CD8-positive, alpha-beta memory T cell (primary cell): ENCODE measurements at regions not wholly inside any gene's neighbourhood (a gene's known extent, or its start where the extent isn't known, plus 50 kb on each side); places are given as distances from the start of the nearest gene placed in this dataset.
"Not testable (repeated sequence)": the region's sequence is repeated elsewhere in the genome, so short reads cannot be mapped to it uniquely, and the experiment has no call there.

ENCODE experiments used
- CTCF ChIA-PET: fragments of 350-600 bp; sonication (Branson Sonifier 250); formaldehyde crosslinking; loops from one replicate; lab custom pipeline; 2021; ENCODE audit warnings: antibody characterized with exemption; lab: Charles Lee
- POLR2A ChIA-PET: fragments of 350-600 bp; sonication (Branson Sonifier 250); formaldehyde crosslinking; loops from one replicate; lab custom pipeline; 2021; ENCODE audit warnings: antibody characterized with exemption; lab: Charles Lee
- DNase-seq, 5 donors: peaks; one replicate each; pipeline versions ENCODE4 v3.0.0 to v3.0.0-alpha.2; 2020 to 2022; ENCODE audit warnings: mixed read lengths in 1 of 5
- H3K27ac ChIP-seq: one replicate; pipeline ENCODE4 v1.7.0; 2013; ENCODE audit warnings: low read depth, mild to moderate bottlenecking, low read length, moderate library complexity
- H3K27me3 ChIP-seq: 2 replicates; pipeline ENCODE4 v1.7.0; 2013; ENCODE audit warnings: low read length, mild to moderate bottlenecking; ENCODE audit not compliant: insufficient read depth, poor library complexity, severe bottlenecking
- H3K36me3 ChIP-seq: 2 replicates; pipeline ENCODE4 v1.7.0; 2013; ENCODE audit warnings: mild to moderate bottlenecking, low read length, moderate library complexity; ENCODE audit not compliant: insufficient read depth
- H3K4me1 ChIP-seq: 2 replicates; pipeline ENCODE4 v1.7.0; 2013; ENCODE audit warnings: mild to moderate bottlenecking, low read length, moderate library complexity; ENCODE audit not compliant: insufficient read depth
- H3K4me3 ChIP-seq: 2 replicates; pipeline ENCODE4 v1.7.0; 2013; ENCODE audit warnings: mild to moderate bottlenecking, low read length
- H3K9me3 ChIP-seq: 2 replicates; pipeline ENCODE4 v1.7.0; 2013; ENCODE audit warnings: mild to moderate bottlenecking, low read length
- H3K27ac Mint-ChIP-seq, 8 donors: one replicate each; pipeline ENCODE4 v1.8.0; 2020 to 2021; ENCODE audit warnings: mixed read lengths in 8 of 8, mild to moderate bottlenecking in 6 of 8, inconsistent platforms in 3 of 8, moderate library complexity in 3 of 8
- H3K27me3 Mint-ChIP-seq, 2 donors: one replicate each; pipeline ENCODE4 v1.8.0; 2020 to 2021; ENCODE audit warnings: mixed read lengths in 2 of 2, mild to moderate bottlenecking in 1 of 2, moderate library complexity in 1 of 2
- H3K36me3 Mint-ChIP-seq, 3 donors: one replicate each; pipeline ENCODE4 v1.8.0; 2020 to 2021; ENCODE audit warnings: mixed read lengths in 3 of 3, inconsistent platforms in 1 of 3, mild to moderate bottlenecking in 1 of 3
- H3K4me1 Mint-ChIP-seq, 3 donors: one replicate each; pipeline ENCODE4 v1.8.0; 2020 to 2021; ENCODE audit warnings: mixed read lengths in 3 of 3, inconsistent platforms in 1 of 3, mild to moderate bottlenecking in 1 of 3
- H3K4me3 Mint-ChIP-seq, 7 donors: one replicate each; pipeline ENCODE4 v1.8.0; 2020 to 2021; ENCODE audit warnings: mixed read lengths in 7 of 7, mild to moderate bottlenecking in 6 of 7, moderate library complexity in 4 of 7, inconsistent platforms in 2 of 7
- H3K9me3 Mint-ChIP-seq, 5 donors: one replicate each; pipeline ENCODE4 v1.8.0; 2020 to 2022; ENCODE audit warnings: mixed read lengths in 5 of 5, mild to moderate bottlenecking in 3 of 5, moderate library complexity in 2 of 5, inconsistent platforms in 1 of 5

- H3K27me3 ChIP-seq, H3K9me3 Mint-ChIP-seq, H3K4me1 Mint-ChIP-seq, H3K36me3 ChIP-seq, DNase-seq, H3K27me3 Mint-ChIP-seq, H3K9me3 ChIP-seq, H3K27ac Mint-ChIP-seq, H3K27ac ChIP-seq, POLR2A ChIA-PET, H3K36me3 Mint-ChIP-seq, CTCF ChIA-PET, H3K4me3 ChIP-seq, H3K4me1 ChIP-seq, H3K4me3 Mint-ChIP-seq: not testable (repeated sequence)
Measured at GRCh38 chr21:27881331-27881730, 914.4 kb upstream of the ADAMTS5 start.

- H3K27me3 Mint-ChIP-seq, DNase-seq, H3K36me3 ChIP-seq, H3K27ac ChIP-seq, H3K9me3 ChIP-seq, CTCF ChIA-PET, H3K4me1 Mint-ChIP-seq, H3K27ac Mint-ChIP-seq, H3K4me1 ChIP-seq, H3K4me3 ChIP-seq, H3K36me3 Mint-ChIP-seq, POLR2A ChIA-PET, H3K4me3 Mint-ChIP-seq, H3K27me3 ChIP-seq: not testable (repeated sequence)
- peaks cover 4 to 13% (median 12%) of the 10 kb centered on the region in 5 donors for H3K9me3 Mint-ChIP-seq
Measured at GRCh38 chr21:27872411-27872810, 905.5 kb upstream of the ADAMTS5 start.

- H3K9me3 Mint-ChIP-seq, result peaks cover 4 to 18% (median 12%) of the 10 kb centered on the region in 5 donors
- POLR2A ChIA-PET, result not testable (repeated sequence)
Measured at GRCh38 chr21:27870755-27871154, 903.9 kb upstream of the ADAMTS5 start.

GRCh38 chr21:27860314-27860955 is 893.5 kb upstream of the ADAMTS5 start:
- H3K4me1 ChIP-seq, H3K27ac Mint-ChIP-seq, H3K4me1 Mint-ChIP-seq, H3K9me3 ChIP-seq, H3K36me3 Mint-ChIP-seq, POLR2A ChIA-PET, DNase-seq, H3K4me3 Mint-ChIP-seq, H3K27me3 ChIP-seq, CTCF ChIA-PET, H3K36me3 ChIP-seq, H3K4me3 ChIP-seq, H3K27ac ChIP-seq, H3K27me3 Mint-ChIP-seq: not testable (repeated sequence)
- peaks cover 0 to 14% (median 2%) of the 10 kb centered on the region in 5 donors for H3K9me3 Mint-ChIP-seq

More at GRCh38 chr21:27870755-27871154, 903.9 kb upstream of the ADAMTS5 start:
- H3K36me3 Mint-ChIP-seq, H3K27ac Mint-ChIP-seq, H3K4me1 ChIP-seq, H3K27ac ChIP-seq, DNase-seq, H3K9me3 ChIP-seq, H3K4me3 ChIP-seq, H3K4me1 Mint-ChIP-seq, CTCF ChIA-PET, H3K27me3 Mint-ChIP-seq, H3K4me3 Mint-ChIP-seq, H3K36me3 ChIP-seq, H3K27me3 ChIP-seq: not testable (repeated sequence)

- POLR2A ChIA-PET, H3K27ac ChIP-seq, H3K27me3 ChIP-seq, DNase-seq, H3K27me3 Mint-ChIP-seq, H3K4me1 Mint-ChIP-seq, H3K4me3 ChIP-seq, H3K4me3 Mint-ChIP-seq, H3K27ac Mint-ChIP-seq, H3K4me1 ChIP-seq, H3K9me3 ChIP-seq, H3K36me3 Mint-ChIP-seq, CTCF ChIA-PET, H3K36me3 ChIP-seq: not testable (repeated sequence)
- peaks cover 0 to 17% (median 7%) of the 10 kb centered on the region in 5 donors for H3K9me3 Mint-ChIP-seq
Measured at GRCh38 chr21:27858053-27858825, 891.4 kb upstream of the ADAMTS5 start.

- H3K4me1 ChIP-seq, H3K27ac ChIP-seq, H3K4me1 Mint-ChIP-seq, H3K27me3 Mint-ChIP-seq, H3K4me3 Mint-ChIP-seq, H3K4me3 ChIP-seq, H3K36me3 ChIP-seq, H3K9me3 ChIP-seq, H3K27me3 ChIP-seq, CTCF ChIA-PET, POLR2A ChIA-PET, H3K27ac Mint-ChIP-seq, H3K36me3 Mint-ChIP-seq, DNase-seq: not testable (repeated sequence)
- H3K9me3 Mint-ChIP-seq, result peaks cover 0 to 14% (median 8%) of the 10 kb centered on the region in 5 donors
Measured at GRCh38 chr21:27856988-27857387, 890.1 kb upstream of the ADAMTS5 start.

- no peak for DNase-seq
- Mint-ChIP-seq H3K36me3 (no peaks in the 10 kb centered on the region), H3K27me3 (no peaks in the 10 kb centered on the region), H3K4me1 (no peaks in the 10 kb centered on the region), H3K9me3 (peaks cover 1 to 11% (median 7%) of the 10 kb centered on the region in 5 donors), H3K4me3 (no peak overlapping the region), H3K27ac (no peak overlapping the region)
- Histone ChIP-seq H3K4me3 (no peak overlapping the region), H3K36me3 (no peaks in the 10 kb centered on the region), H3K27ac (no peak overlapping the region), H3K9me3 (no peaks in the 10 kb centered on the region), H3K27me3 (no peaks in the 10 kb centered on the region), H3K4me1 (no peaks in the 10 kb centered on the region)
- ChIA-PET CTCF (no interaction called here), POLR2A (no interaction called here)
Measured at GRCh38 chr21:27841084-27841672, 874.3 kb upstream of the ADAMTS5 start.

- CTCF ChIA-PET, result no interaction called here
- Histone ChIP-seq H3K9me3 (no peaks in the 10 kb centered on the region), H3K27me3 (no peaks in the 10 kb centered on the region), H3K36me3 (no peaks in the 10 kb centered on the region), H3K4me1 (no peaks in the 10 kb centered on the region), H3K4me3 (no peak overlapping the region), H3K27ac (no peak overlapping the region)
- Mint-ChIP-seq H3K9me3 (peaks cover 1 to 11% (median 7%) of the 10 kb centered on the region in 5 donors), H3K4me3 (no peak overlapping the region), H3K4me1 (no peaks in the 10 kb centered on the region), H3K27me3 (no peaks in the 10 kb centered on the region), H3K27ac (no peak overlapping the region), H3K36me3 (no peaks in the 10 kb centered on the region)
- DNase-seq, result no peak
- POLR2A ChIA-PET, result no interaction called here
Measured at GRCh38 chr21:27840262-27840661, 873.4 kb upstream of the ADAMTS5 start.
